ENCODE measurements at regions not wholly inside any gene's neighbourhood (a gene's known extent, or its start where the extent isn't known, plus 50 kb on each side); places are given as distances from the start of the nearest gene placed in this dataset.

DNA sequence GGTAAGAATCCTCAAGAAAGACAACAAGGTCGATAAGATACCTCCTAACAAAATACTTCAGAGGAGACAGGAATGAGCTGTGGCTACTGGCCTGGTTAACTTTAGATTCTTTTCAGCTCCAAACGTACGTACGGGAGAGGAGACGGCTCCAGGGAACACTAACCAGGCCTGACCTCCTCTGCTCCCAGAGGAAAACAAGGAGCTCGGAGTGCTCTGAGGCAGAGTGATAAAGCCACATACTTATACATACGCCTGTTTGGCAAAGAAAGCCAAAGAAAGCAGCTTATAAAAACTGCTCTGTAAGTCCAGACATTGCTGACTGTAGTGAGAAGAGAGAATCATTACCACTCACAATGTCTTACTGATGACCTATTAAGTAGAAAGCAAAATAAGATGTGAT is 263.9 kb downstream of the MZT1 start:
- Histone ChIP-seq H4K20me1 (ENCODE audit: insufficient read depth) (no peaks in the 10 kb centered on the region), H3K79me2 (ENCODE audit: insufficient read depth, low read length) (no peaks in the 10 kb centered on the region), H3K9me3 (ENCODE audit: control insufficient read depth in 1 of 2, insufficient read depth in 1 of 2, low read depth in 1 of 2, low read length in 2 of 2) (no peaks in the 10 kb centered on the region), H3K27ac (ENCODE audit: low read depth, low read length) (no peak overlapping the region), H3K9ac (ENCODE audit: low read length) (no peak overlapping the region), H3K4me1 (ENCODE audit: control insufficient read depth in 1 of 2, insufficient read depth in 2 of 2, low read length in 2 of 2) (no peaks in the 10 kb centered on the region), H3K4me3 (replicated peaks in 1 of 2; ENCODE audit: low read depth in 1 of 2, low read length in 2 of 2) (no peak overlapping the region), H2AFZ (ENCODE audit: low read depth, low read length, poor library complexity, severe bottlenecking) (no peak overlapping the region), H3K9me2 (ENCODE audit: insufficient read depth) (no peaks in the 10 kb centered on the region), H3K36me3 (ENCODE audit: control insufficient read depth in 1 of 2, insufficient read depth in 2 of 2, low read length in 2 of 2) (no peaks in the 10 kb centered on the region), H3K27me3 (ENCODE audit: insufficient read depth, low read length) (no peaks in the 10 kb centered on the region), H3K4me2 (ENCODE audit: low read length) (no peak overlapping the region)
- CTCF ChIA-PET = no interaction called here
- no peak for TF ChIP-seq RAD21 (IDR thresholded peaks at IDR 0.05; ENCODE audit: low read depth)
- TF ChIP-seq, protein P1, sequence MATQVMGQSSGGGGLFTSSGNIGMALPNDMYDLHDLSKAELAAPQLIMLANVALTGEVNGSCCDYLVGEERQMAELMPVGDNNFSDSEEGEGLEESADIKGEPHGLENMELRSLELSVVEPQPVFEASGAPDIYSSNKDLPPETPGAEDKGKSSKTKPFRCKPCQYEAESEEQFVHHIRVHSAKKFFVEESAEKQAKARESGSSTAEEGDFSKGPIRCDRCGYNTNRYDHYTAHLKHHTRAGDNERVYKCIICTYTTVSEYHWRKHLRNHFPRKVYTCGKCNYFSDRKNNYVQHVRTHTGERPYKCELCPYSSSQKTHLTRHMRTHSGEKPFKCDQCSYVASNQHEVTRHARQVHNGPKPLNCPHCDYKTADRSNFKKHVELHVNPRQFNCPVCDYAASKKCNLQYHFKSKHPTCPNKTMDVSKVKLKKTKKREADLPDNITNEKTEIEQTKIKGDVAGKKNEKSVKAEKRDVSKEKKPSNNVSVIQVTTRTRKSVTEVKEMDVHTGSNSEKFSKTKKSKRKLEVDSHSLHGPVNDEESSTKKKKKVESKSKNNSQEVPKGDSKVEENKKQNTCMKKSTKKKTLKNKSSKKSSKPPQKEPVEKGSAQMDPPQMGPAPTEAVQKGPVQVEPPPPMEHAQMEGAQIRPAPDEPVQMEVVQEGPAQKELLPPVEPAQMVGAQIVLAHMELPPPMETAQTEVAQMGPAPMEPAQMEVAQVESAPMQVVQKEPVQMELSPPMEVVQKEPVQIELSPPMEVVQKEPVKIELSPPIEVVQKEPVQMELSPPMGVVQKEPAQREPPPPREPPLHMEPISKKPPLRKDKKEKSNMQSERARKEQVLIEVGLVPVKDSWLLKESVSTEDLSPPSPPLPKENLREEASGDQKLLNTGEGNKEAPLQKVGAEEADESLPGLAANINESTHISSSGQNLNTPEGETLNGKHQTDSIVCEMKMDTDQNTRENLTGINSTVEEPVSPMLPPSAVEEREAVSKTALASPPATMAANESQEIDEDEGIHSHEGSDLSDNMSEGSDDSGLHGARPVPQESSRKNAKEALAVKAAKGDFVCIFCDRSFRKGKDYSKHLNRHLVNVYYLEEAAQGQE (IDR thresholded peaks at IDR 0.05; ENCODE audit: low read depth) = no peak
- no peak for TF ChIP-seq ELF1 (IDR thresholded peaks at IDR 0.05; ENCODE audit: borderline replicate concordance, low read depth)
- no peak for TF ChIP-seq POLR2AphosphoS5 (IDR thresholded peaks at IDR 0.05; ENCODE audit: low read depth, low read length)
- no peak for TF ChIP-seq FOSL1 (IDR thresholded peaks at IDR 0.05; ENCODE audit: low read depth)
- no peak for TF ChIP-seq EZH2phosphoT487 (IDR thresholded peaks at IDR 0.05; ENCODE audit: borderline replicate concordance)
- TF ChIP-seq CEBPB (IDR thresholded peaks at IDR 0.05; ENCODE audit: low read depth) = no peak
- no peak for TF ChIP-seq EGR1 (IDR thresholded peaks at IDR 0.05; ENCODE audit: low read depth)
- DNase-seq (ENCODE audit: low read depth, low spot score) (no peak), ATAC-seq (no peak)
- intact Hi-C loops (cut with micrococcal nuclease) = no loop called here
- RAD21 ChIA-PET (ENCODE audit: low non-redundant PET in 1 of 2, low total read pairs in 2 of 2, uncharacterized antibody in 2 of 2, unreplicated experiment in 2 of 2) = no interaction called here
- POLR2A ChIA-PET = no interaction called here
- no TSS peak for BruUV-seq (replicated peaks)

DNA sequence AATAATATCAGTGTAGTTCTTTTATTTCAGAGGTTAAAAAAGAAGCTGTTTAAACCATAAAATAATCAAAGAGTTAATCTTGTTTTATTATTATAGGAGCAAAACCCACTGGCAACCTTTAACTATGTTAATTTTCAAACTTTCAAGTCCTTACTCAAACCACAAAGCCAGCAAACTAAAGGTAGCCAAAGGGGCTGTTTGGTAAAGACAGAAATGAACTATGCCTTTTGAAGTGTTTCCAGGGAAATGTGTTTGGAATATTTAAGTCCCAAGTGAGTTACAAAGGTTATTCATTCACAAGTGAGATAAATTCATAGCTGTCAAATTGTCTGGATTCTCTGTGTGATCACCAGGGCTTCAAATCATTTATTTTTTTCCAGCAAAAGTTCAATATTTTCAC is 264.7 kb downstream of the MZT1 start:
- Histone ChIP-seq H3K36me3 (ENCODE audit: control insufficient read depth in 1 of 2, insufficient read depth in 2 of 2, low read length in 2 of 2) (no peaks in the 10 kb centered on the region), H3K4me2 (ENCODE audit: low read length) (no peak overlapping the region), H3K4me3 (replicated peaks in 1 of 2; ENCODE audit: low read depth in 1 of 2, low read length in 2 of 2) (no peak overlapping the region), H3K9ac (ENCODE audit: low read length) (no peak overlapping the region), H4K20me1 (ENCODE audit: insufficient read depth) (no peaks in the 10 kb centered on the region), H3K79me2 (ENCODE audit: insufficient read depth, low read length) (no peaks in the 10 kb centered on the region), H3K4me1 (ENCODE audit: control insufficient read depth in 1 of 2, insufficient read depth in 2 of 2, low read length in 2 of 2) (no peaks in the 10 kb centered on the region), H3K27ac (ENCODE audit: low read depth, low read length) (no peak overlapping the region), H3K27me3 (ENCODE audit: insufficient read depth, low read length) (no peaks in the 10 kb centered on the region), H3K9me2 (ENCODE audit: insufficient read depth) (no peaks in the 10 kb centered on the region), H2AFZ (ENCODE audit: low read depth, low read length, poor library complexity, severe bottlenecking) (no peak overlapping the region), H3K9me3 (ENCODE audit: control insufficient read depth in 1 of 2, insufficient read depth in 1 of 2, low read depth in 1 of 2, low read length in 2 of 2) (no peaks in the 10 kb centered on the region)
- ATAC-seq (no peak), DNase-seq (ENCODE audit: low read depth, low spot score) (no peak)
- ChIA-PET CTCF (no interaction called here), POLR2A (no interaction called here), RAD21 (ENCODE audit: low non-redundant PET in 1 of 2, low total read pairs in 2 of 2, uncharacterized antibody in 2 of 2, unreplicated experiment in 2 of 2) (no interaction called here)
- intact Hi-C loops (cut with micrococcal nuclease) = no loop called here
- BruUV-seq (replicated peaks) = no TSS peak
- TF ChIP-seq SIN3A (IDR thresholded peaks at IDR 0.05; ENCODE audit: low read depth) (no peak), TCF7L2 (IDR thresholded peaks at IDR 0.05; ENCODE audit: borderline replicate concordance, extremely low read depth, insufficient read depth, insufficient read length) (no peak), EGR1 (IDR thresholded peaks at IDR 0.05; ENCODE audit: low read depth) (no peak), CBX3 (IDR thresholded peaks at IDR 0.05; ENCODE audit: low read depth) (no peak), ZFX (IDR thresholded peaks at IDR 0.05) (no peak), EZH2phosphoT487 (IDR thresholded peaks at IDR 0.05; ENCODE audit: borderline replicate concordance) (no peak), JUND (IDR thresholded peaks at IDR 0.05) (no peak), ELF1 (IDR thresholded peaks at IDR 0.05; ENCODE audit: borderline replicate concordance, low read depth) (no peak), SRF (IDR thresholded peaks at IDR 0.05; ENCODE audit: low read depth) (no peak), RAD21 (IDR thresholded peaks at IDR 0.05; ENCODE audit: low read depth) (no peak), CEBPB (IDR thresholded peaks at IDR 0.05; ENCODE audit: low read depth) (no peak)
- TF ChIP-seq, protein P1 (IDR thresholded peaks at IDR 0.05; ENCODE audit: low read depth) = no peak
- TF ChIP-seq, protein P2, sequence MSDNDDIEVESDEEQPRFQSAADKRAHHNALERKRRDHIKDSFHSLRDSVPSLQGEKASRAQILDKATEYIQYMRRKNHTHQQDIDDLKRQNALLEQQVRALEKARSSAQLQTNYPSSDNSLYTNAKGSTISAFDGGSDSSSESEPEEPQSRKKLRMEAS (IDR thresholded peaks at IDR 0.05) = no peak
